Upper lobe of left lung (tissue), 6 donors: ENCODE measurements at regions not wholly inside any gene's neighbourhood (a gene's known extent, or its start where the extent isn't known, plus 50 kb on each side); places are given as distances from the start of the nearest gene placed in this dataset.

Experiments used
- ATAC-seq, 2 donors: fragments of 200-7000 bp; cut with Tn5 transposase; one replicate each; pipeline ENCODE4 v1.9.1; 2022; ENCODE audit warnings: mild to moderate bottlenecking in 2 of 2, moderate library complexity in 2 of 2; ENCODE audit not compliant: low FRiP score in 2 of 2
- DNase-seq, 2 donors: peaks; one replicate each; pipeline ENCODE4 v3.0.0-alpha.2; 2019 to 2020
- H3K27ac ChIP-seq, 4 donors: fragments of 200-600 bp; sonication (generic); one replicate each; pipeline ENCODE4 v1.5.1; 2016 to 2019
- H3K27me3 ChIP-seq, 4 donors: fragments of 200-600 bp; sonication (generic); one replicate each; pipeline ENCODE4 v1.5.1; 2017 to 2019
- H3K36me3 ChIP-seq, 4 donors: fragments of 200-600 bp; sonication (generic); one replicate each; pipeline ENCODE4 v1.5.1; 2016 to 2019
- H3K4me1 ChIP-seq, 4 donors: fragments of 200-600 bp; sonication (generic); one replicate each; pipeline ENCODE4 v1.5.1; 2018 to 2019
- H3K4me3 ChIP-seq, 4 donors: fragments of 200-600 bp; sonication (generic); one replicate each; pipeline ENCODE4 v1.5.1; 2017 to 2019; ENCODE audit warnings: mild to moderate bottlenecking in 2 of 4, moderate library complexity in 1 of 4
- H3K9me3 ChIP-seq, 4 donors: fragments of 200-600 bp; sonication (generic); one replicate each; pipeline ENCODE4 v1.5.1; 2018 to 2019
- EP300 ChIP-seq, 4 donors: sonication (generic); formaldehyde crosslinking; IDR thresholded peaks; one replicate each; pipeline ENCODE4 v1.5.1; 2017; ENCODE audit warnings: antibody characterized with exemption in 4 of 4, control low read depth in 2 of 4
- POLR2A ChIP-seq, 4 donors: fragments of 450-650 bp; IDR thresholded peaks; one replicate each; pipeline ENCODE4 v1.5.1; 2016 to 2017; ENCODE audit warnings: antibody characterized with exemption in 4 of 4, mild to moderate bottlenecking in 2 of 4
- POLR2AphosphoS5 ChIP-seq, 2 donors: sonication (generic); formaldehyde crosslinking; IDR thresholded peaks; one replicate each; pipeline ENCODE4 v1.5.1; 2017; ENCODE audit warnings: antibody characterized with exemption in 2 of 2
- WGBS, 2 donors: methylation state at CpG; one replicate each; pipeline ENCODE4 v1.1.5; 2017 to 2018; 5-methylcytosine and 5-hydroxymethylcytosine counted together
- TF ChIP-seq, protein P1 (sequence below), 6 experiments: fragments of 450-650 bp in 4 of 6; fragments of 200-600 bp in 2 of 6; sonication (generic) in 2 of 6; IDR thresholded peaks; one replicate each; pipeline ENCODE4 v1.5.1; 2016 to 2019; ENCODE audit warnings: antibody characterized with exemption in 6 of 6
- donor health status: DM: no; HTN: no; CAD: no; lungs with moderate emphysema.
- donor health status: DM: no; HTN: yes; CAD: no; lungs with severe emphysema.

DNA sequence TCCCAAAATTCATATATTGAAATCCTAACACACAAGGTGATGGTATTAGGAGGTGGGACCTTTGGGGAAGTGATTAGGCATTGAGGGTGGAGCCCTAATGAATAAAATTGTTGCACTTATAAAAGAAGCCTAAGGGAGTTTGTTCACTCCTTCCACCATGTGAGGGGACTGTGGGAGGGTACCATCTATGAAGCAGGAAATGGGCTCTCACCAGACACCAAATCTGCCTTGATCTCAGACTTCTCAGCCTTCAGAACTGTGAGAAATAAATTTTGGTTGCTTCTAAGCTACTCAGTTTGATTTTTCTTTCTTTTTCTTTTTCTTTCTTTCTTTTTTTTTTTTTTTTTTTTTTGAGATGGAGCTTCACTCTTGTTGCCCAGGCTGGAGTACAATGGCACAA is 116.2 kb upstream of the GPC3 start:
- no peak for TF ChIP-seq POLR2A (IDR thresholded peaks at IDR 0.05)
- TF ChIP-seq, protein P1, sequence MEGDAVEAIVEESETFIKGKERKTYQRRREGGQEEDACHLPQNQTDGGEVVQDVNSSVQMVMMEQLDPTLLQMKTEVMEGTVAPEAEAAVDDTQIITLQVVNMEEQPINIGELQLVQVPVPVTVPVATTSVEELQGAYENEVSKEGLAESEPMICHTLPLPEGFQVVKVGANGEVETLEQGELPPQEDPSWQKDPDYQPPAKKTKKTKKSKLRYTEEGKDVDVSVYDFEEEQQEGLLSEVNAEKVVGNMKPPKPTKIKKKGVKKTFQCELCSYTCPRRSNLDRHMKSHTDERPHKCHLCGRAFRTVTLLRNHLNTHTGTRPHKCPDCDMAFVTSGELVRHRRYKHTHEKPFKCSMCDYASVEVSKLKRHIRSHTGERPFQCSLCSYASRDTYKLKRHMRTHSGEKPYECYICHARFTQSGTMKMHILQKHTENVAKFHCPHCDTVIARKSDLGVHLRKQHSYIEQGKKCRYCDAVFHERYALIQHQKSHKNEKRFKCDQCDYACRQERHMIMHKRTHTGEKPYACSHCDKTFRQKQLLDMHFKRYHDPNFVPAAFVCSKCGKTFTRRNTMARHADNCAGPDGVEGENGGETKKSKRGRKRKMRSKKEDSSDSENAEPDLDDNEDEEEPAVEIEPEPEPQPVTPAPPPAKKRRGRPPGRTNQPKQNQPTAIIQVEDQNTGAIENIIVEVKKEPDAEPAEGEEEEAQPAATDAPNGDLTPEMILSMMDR (IDR thresholded peaks at IDR 0.05), result no peak
- TF ChIP-seq EP300 (IDR thresholded peaks at IDR 0.05), result no peak
- no peak for TF ChIP-seq POLR2AphosphoS5 (IDR thresholded peaks at IDR 0.05)
- no peak for DNase-seq
- Histone ChIP-seq H3K4me3 (no peak overlapping the region), H3K27me3 (no peaks in the 10 kb centered on the region), H3K27ac (no peak overlapping the region), H3K9me3 (no peaks in the 10 kb centered on the region), H3K4me1 (no peaks in the 10 kb centered on the region), H3K36me3 (no peaks in the 10 kb centered on the region)
- no peak for ATAC-seq

DNA sequence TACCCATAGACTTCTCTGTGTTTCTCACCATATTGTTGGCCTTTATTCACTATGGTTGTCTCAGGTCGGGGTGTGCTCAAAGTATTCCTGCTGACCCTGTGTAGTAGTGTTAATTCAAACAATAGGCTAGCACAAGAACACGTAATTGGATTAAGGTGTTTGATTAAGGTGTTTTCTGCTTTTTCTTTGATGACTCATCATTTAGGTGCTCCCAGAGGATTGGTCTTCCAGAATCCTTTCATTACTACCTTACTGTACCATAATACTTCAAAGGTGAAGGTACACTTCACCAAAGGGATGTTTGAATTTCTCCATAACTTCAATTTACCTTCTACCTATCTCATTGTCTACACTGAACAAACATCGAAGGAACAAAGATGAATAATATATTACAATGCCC is 121.7 kb upstream of the CCDC160 start:
- Histone ChIP-seq H3K27ac (no peak overlapping the region), H3K27me3 (no peaks in the 10 kb centered on the region), H3K4me1 (no peaks in the 10 kb centered on the region), H3K9me3 (peaks cover 0 to 5% (median 0%) of the 10 kb centered on the region in 4 donors), H3K4me3 (no peak overlapping the region), H3K36me3 (no peaks in the 10 kb centered on the region)
- ATAC-seq (no peak), DNase-seq (no peak)
- TF ChIP-seq POLR2AphosphoS5 (IDR thresholded peaks at IDR 0.05), result no peak
- no peak for TF ChIP-seq EP300 (IDR thresholded peaks at IDR 0.05)
- TF ChIP-seq, protein P1 (IDR thresholded peaks at IDR 0.05), result no peak
- TF ChIP-seq POLR2A (IDR thresholded peaks at IDR 0.05), result no peak
- WGBS, 2 donors, result 71% methylated on average over 3 of the region's 3 CpGs

DNA sequence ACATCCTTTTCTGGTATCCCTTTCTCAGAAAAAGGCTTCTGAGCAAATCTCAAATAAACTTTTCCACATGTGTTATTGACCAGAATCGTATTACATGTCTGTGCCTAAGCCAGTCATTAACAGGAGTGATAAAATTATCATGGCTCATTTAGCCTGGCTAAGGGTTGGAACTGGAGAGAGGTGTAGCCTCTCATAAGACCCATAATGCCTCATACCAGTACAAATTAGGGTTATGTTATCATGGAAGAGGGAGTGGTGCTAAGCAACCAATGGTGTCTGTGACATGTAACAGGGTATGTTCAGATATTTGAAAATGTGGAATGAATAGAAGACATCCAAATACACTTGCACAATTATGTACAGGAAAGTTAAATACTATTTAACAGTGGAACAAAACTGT is 99.6 kb upstream of the CCDC160 start:
- Histone ChIP-seq H3K9me3 (no peaks in the 10 kb centered on the region), H3K4me1 (no peaks in the 10 kb centered on the region), H3K36me3 (no peaks in the 10 kb centered on the region), H3K27me3 (no peaks in the 10 kb centered on the region), H3K4me3 (no peak overlapping the region), H3K27ac (no peak overlapping the region)
- TF ChIP-seq POLR2A (IDR thresholded peaks at IDR 0.05) (no peak), EP300 (IDR thresholded peaks at IDR 0.05) (no peak)
- TF ChIP-seq, protein P1 (IDR thresholded peaks at IDR 0.05), result no peak
- WGBS, 2 donors, result 38 to 60% methylated on average over 1 of the region's 1 CpG
- no peak for DNase-seq
- ATAC-seq, result no peak

DNA sequence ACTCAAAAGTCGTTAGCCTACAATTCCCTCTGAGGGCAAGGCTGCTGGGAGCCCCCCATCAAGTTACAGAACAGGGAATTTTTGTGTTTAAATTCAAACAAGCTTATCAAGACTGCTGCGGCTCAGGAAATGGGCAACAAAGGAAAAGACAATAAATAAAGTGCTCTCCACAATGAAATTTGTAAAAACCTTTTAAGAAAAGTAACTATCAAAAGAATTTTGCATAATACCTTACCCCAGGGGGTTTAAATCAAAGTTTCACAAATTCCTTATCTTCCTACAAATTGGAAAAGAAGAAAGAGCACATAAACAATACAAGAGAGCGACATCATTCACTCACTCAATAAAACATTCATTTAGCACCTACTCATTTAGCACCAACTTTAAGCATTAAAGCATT is 97.9 kb upstream of the CCDC160 start:
- Histone ChIP-seq H3K9me3 (no peaks in the 10 kb centered on the region), H3K27ac (no peak overlapping the region), H3K4me1 (no peaks in the 10 kb centered on the region), H3K27me3 (no peaks in the 10 kb centered on the region), H3K36me3 (no peaks in the 10 kb centered on the region), H3K4me3 (no peak overlapping the region)
- no peak for DNase-seq
- WGBS, 2 donors, result 35 to 45% methylated on average over 3 of the region's 3 CpGs
- no peak for ATAC-seq
- TF ChIP-seq POLR2A (IDR thresholded peaks at IDR 0.05) (no peak), EP300 (IDR thresholded peaks at IDR 0.05) (no peak), POLR2AphosphoS5 (IDR thresholded peaks at IDR 0.05) (no peak)
- TF ChIP-seq, protein P1 (IDR thresholded peaks at IDR 0.05), result no peak

DNA sequence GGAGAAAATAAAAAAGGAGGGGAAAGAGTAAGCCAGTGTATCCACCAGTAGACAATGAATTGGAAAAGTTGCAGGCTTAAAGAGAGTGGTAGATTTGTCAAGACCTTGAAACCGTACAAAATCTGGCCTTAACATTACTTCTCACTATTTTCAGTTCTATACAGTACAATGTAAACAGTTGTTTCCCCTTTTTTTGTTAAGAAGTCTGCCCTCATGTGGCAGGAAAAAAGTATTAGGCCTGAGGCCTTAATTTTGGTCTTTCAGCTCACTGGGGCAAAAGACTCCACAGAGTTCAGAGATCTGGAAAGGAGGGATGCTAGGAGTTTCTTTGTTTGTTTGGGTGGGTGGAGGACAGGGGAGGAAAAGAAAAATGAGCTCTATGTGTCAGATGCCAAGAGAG is 92.8 kb upstream of the CCDC160 start:
- Histone ChIP-seq H3K9me3 (no peaks in the 10 kb centered on the region), H3K27ac (no peak overlapping the region), H3K36me3 (no peaks in the 10 kb centered on the region), H3K27me3 (no peaks in the 10 kb centered on the region), H3K4me1 (no peaks in the 10 kb centered on the region), H3K4me3 (no peak overlapping the region)
- 20 to 25% methylated on average over 1 of the region's 1 CpG for WGBS, 2 donors
- DNase-seq (no peak), ATAC-seq (no peak)
- TF ChIP-seq POLR2AphosphoS5 (IDR thresholded peaks at IDR 0.05), result no peak
- TF ChIP-seq, protein P1 (IDR thresholded peaks at IDR 0.05), result peak in 1 of 6 experiments; percentile 11
